ENCODE measurements at regions not wholly inside any gene's neighbourhood (a gene's known extent, or its start where the extent isn't known, plus 50 kb on each side); places are given as distances from the start of the nearest gene placed in this dataset.
"Not testable (repeated sequence)": the region's sequence is repeated elsewhere in the genome, so short reads cannot be mapped to it uniquely, and the experiment has no call there.

DNA sequence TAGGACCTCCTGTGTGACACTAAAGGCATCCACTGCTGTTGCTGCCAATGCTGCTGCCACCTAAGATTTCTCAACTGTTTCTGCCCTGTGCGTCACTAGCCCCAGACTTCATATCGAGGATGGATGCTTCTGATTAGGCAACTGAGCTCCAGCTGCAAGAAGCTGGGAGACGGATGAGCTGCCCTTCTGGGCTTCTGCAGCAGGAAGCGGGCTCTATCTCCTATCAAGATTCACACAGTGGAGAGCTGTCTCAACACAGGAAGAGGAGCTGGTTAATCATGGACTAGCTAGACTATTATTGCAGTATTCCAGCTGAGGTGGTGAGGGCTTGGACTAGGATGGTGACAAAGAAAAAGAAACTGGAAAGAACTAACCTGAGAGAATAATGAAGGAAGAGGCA lies 59.2 kb upstream of the PELI2 start:
- peak; percentile 84 for DNase-seq

DNA sequence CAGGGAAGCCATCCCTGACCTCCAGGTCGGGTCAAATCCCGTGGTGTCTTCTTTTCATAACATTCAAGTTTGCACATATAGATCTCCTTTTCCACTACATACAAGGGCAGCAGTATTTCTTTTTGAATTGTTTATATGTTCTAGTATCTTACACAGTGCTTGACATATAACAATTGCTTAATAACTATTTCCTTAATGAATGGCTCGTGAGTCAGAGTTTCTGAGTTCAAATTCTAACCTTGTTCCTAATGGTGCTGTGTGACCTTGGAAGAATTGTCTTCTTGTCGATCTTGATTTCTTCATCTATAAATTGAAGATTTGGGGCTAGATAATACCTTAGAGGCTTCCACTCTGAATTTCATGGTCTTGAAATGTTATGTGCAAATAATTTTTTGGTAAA lies 57.2 kb upstream of the PELI2 start:
- DNase-seq = no peak

DNA sequence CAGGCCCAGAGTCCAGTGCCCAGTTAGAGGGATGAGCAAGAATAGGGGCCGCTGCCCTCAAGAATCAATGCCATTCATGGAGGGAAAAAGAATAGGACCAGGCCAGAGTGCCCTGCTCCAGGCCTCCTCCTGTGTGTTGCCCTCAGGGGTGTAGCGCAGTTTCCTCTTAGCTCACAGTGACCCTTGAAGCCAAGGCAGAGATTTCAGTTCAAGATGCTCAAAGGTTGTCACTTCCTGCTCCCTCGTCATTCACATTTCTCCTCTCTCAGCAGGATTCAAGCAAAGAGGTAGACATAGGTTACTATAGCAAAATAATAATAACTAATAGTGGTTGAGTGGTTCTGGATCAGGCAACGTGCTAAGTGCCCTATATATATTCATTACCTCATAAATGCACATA lies 55.1 kb upstream of the PELI2 start:
- no peak for DNase-seq

DNA sequence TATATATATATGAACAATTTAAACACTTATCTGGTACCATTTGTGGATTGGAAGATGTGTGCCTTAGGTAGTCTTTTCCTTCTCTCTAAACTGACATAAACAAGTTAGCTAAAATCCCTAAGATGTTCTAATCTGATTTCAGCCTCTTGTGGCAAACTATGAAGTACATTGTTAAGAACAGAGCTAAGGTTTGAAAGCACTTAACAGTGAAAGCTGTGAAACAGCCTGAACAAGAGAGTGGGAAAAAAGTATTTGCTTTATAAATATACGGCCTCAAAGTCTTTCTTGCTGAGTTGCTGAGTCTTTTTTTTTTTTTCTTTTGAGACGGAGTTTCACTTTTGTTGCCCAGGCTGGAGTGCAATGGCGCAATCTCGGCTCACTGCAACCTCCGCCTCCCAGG lies 53.7 kb upstream of the PELI2 start:
- no peak for DNase-seq

DNA sequence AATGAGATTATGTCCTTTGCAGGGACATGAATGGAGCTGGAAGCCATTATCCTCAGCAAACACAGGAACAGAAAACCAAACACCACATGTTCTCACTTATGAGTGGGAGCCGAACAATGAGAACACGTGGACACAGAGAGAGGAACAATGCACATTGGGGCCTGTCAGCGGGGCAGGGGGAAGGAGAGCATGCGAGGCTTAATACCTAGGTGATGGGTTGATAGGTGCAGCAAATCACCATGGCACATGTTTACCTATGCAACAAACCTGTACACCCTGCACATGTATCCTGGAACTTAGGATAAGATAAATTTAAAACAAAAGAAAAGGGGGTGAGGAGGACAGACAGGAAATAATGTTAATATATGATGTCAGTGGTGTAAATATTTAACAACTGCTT lies 53.0 kb upstream of the PELI2 start:
- DNase-seq = not testable (repeated sequence)

DNA sequence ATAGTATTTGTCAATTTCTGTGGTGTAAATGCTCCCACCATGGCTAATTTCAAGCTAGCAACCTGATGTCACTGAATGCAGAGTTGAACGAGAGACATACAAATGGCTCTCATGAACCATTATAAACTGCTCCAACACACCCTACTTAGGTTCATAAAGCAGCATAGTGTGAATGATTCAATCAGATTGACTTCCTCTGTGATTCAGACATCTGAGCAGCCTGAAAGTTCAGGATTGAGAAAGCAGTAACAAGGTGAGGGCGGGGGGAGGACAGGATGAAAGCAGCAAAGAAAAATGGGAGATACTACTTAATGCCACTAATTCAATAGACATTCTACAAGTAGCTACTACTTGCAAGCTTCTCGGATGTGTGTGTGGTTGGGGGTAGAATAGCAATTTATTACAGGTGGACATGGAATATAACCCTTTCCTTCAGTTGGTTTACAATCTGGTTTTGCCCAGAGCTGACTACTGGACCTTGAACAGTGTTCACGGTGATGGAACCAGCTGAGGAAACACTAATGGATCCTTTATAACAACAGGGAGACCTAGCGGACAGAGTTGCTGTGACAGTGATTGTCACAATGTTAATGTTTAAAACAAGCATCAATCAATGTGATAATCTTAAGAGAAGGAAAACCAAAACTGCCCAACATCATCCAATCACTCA lies 52.5 kb upstream of the PELI2 start:
- no peak for DNase-seq

Measured in MV-4-11 (cell line).